HCT116 (cell line): ENCODE measurements at regions not wholly inside any gene's neighbourhood (a gene's known extent, or its start where the extent isn't known, plus 50 kb on each side); places are given as distances from the start of the nearest gene placed in this dataset.

Experiments
- EZH2 ChIP-seq: fragments of 200-600 bp; sonication (generic); IDR thresholded peaks from 2 replicates; pipeline ENCODE4 v1.6.1; 2017; ENCODE audit warnings: antibody characterized with exemption, mixed run types
- EZH2phosphoT487 ChIP-seq: fragments of 200-600 bp; IDR thresholded peaks from 2 replicates; pipeline ENCODE4 v1.6.1; 2018; ENCODE audit warnings: antibody characterized with exemption, borderline replicate concordance
- FOSL1 ChIP-seq: IDR thresholded peaks from 2 replicates; pipeline ENCODE4 v1.6.1; 2012; ENCODE audit warnings: low read depth
- POLR2A ChIP-seq: IDR thresholded peaks from 2 replicates; pipeline ENCODE4 v1.7.0; 2011; ENCODE audit warnings: borderline replicate concordance; ENCODE audit not compliant: insufficient read depth, insufficient read length; ENCODE audit errors: extremely low read depth
- TCF7L2 ChIP-seq: IDR thresholded peaks from 2 replicates; pipeline ENCODE4 v1.7.0; 2011; ENCODE audit warnings: borderline replicate concordance, inconsistent platforms; ENCODE audit not compliant: insufficient read depth, insufficient read length; ENCODE audit errors: extremely low read depth
- TF ChIP-seq, protein P1 (sequence below), 3 experiments: fragments of 200-600 bp in 1 of 3; sonication (generic) in 1 of 3; IDR thresholded peaks in 2 of 3; conservative IDR thresholded peaks in 1 of 3; 2 replicates each; pipeline ENCODE4 v1.5.1; 2012 to 2017; ENCODE audit warnings: low read depth in 2 of 3, low read length in 2 of 3, antibody characterized with exemption in 1 of 3, borderline replicate concordance in 1 of 3, control low read depth in 1 of 3, mild to moderate bottlenecking in 1 of 3, mixed read lengths in 1 of 3, mixed run types in 1 of 3, moderate library complexity in 1 of 3; ENCODE audit not compliant: insufficient read depth in 1 of 3

DNA sequence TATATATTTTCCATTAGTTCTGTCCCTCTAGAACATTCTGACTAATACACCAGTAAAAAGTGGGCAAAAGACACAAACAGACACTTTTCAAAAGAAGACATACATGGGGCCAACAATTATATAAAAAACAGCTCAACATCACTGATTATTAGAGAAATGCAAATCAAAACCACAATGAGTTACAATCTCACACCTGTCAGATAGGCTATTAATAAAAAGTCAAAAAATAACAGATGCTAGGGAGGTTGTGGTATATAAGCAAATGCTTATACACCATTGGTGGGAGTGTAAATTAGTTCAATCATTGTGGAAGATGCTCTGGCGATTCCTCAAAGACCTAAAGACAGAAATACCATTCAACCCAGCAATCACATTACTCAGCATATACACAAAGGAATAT, 1707.8 kb downstream of the GRIK2 start:
- TF ChIP-seq, protein P1, sequence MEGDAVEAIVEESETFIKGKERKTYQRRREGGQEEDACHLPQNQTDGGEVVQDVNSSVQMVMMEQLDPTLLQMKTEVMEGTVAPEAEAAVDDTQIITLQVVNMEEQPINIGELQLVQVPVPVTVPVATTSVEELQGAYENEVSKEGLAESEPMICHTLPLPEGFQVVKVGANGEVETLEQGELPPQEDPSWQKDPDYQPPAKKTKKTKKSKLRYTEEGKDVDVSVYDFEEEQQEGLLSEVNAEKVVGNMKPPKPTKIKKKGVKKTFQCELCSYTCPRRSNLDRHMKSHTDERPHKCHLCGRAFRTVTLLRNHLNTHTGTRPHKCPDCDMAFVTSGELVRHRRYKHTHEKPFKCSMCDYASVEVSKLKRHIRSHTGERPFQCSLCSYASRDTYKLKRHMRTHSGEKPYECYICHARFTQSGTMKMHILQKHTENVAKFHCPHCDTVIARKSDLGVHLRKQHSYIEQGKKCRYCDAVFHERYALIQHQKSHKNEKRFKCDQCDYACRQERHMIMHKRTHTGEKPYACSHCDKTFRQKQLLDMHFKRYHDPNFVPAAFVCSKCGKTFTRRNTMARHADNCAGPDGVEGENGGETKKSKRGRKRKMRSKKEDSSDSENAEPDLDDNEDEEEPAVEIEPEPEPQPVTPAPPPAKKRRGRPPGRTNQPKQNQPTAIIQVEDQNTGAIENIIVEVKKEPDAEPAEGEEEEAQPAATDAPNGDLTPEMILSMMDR (IDR thresholded peaks at IDR 0.05 in 2 of 3, conservative IDR thresholded peaks at IDR 0.05 in 1 of 3; ENCODE audit: borderline replicate concordance in 1 of 3, insufficient read depth in 1 of 3, low read depth in 2 of 3, low read length in 2 of 3): no peak
- no peak for TF ChIP-seq TCF7L2
- no peak for TF ChIP-seq EZH2phosphoT487
- no peak for TF ChIP-seq POLR2A
- no peak for TF ChIP-seq FOSL1
- no peak for TF ChIP-seq EZH2
